ENCODE measurements at regions not wholly inside any gene's neighbourhood (a gene's known extent, or its start where the extent isn't known, plus 50 kb on each side); places are given as distances from the start of the nearest gene placed in this dataset.
"Not testable (repeated sequence)": the region's sequence is repeated elsewhere in the genome, so short reads cannot be mapped to it uniquely, and the experiment has no call there.

DNA sequence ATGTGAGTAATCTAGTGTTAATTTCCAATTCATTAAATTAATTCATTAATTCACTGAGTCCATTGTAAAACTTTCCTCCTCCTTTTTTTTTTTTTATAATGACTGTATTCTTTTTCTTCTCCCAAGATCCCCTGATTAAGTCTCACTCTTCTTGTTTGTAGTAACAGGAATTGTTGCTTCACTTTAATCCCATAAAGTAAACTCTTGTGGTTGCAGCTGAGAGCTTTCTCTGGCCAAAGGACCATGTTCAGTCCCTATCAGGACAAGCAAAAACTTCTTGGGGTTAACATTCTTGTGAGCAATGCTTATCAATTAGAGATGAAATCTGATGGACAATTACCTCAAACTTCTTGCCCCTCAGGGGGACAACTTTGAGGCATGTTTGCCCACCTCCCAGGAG, 400.2 kb upstream of the SPHKAP start:
- in situ Hi-C loops (cut with HindIII; ENCODE audit: low pct_unique_long_range_greater_than_20kb, low sequenced_read_pairs) = no loop called here
- DNase-seq (ENCODE audit: low read depth) = no peak

GRCh38 chr2:228575897-228576296, 394.4 kb upstream of the SPHKAP start:
- in situ Hi-C loops (cut with HindIII; ENCODE audit: low pct_unique_long_range_greater_than_20kb, low sequenced_read_pairs) = no loop called here
- DNase-seq (ENCODE audit: low read depth) = no peak

DNA sequence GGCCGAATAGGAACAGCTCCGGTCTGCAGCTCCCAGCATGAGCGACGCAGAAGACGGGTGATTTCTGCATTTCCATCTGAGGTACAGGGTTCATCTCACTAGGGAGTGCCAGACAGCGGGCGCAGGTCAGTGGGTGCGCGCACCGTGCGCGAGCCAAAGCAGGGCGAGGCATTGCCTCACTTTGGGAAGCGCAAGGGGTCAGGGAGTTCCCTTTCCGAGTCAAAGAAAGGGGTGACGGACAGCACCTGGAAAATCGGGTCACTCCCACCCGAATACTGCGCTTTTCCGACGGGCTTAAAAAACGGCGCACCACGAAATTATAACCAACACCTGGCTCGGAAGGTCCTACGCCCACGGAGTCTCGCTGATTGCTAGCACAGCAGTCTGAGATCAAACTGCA, 386.8 kb upstream of the SPHKAP start:
- in situ Hi-C loops (cut with HindIII; ENCODE audit: low pct_unique_long_range_greater_than_20kb, low sequenced_read_pairs) = not testable (repeated sequence)

GRCh38 chr2:228561816-228562215, 380.3 kb upstream of the SPHKAP start:
- in situ Hi-C loops (cut with HindIII; ENCODE audit: low pct_unique_long_range_greater_than_20kb, low sequenced_read_pairs) = no loop called here

More for the DNA sequence above, 386.8 kb upstream of the SPHKAP start:
- DNase-seq (ENCODE audit: low read depth) = not testable (repeated sequence)

DNA sequence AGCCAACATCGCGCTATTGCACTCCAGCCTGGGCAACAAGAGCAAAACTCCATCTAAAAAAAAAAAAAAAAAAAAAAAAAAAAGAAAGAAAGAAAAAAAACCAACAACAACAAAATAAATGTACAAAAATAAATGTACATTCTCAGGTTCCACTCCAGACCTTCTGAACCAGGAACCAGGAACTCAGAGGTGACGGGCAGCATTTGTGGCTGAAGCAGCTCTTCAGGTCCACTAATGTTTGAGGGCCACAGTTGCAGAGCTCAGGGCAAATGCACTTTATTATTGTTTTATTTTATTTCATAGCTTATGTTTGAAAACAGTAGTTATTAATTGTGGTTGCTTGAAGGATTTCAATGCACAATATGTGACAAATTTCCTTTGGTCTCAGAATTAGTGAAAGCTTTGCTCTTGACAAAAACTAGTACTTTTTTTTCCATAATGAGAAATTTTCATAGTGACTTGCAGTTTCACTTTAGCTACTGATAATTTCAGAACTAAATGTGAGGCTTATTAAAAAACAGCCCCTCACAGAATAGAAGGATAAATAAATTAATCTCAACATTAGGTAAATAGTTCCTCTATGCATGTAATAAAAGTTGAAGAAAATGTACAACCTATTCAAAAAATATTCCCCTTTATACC, 378.4 kb upstream of the SPHKAP start:
- in situ Hi-C loops (cut with HindIII; ENCODE audit: low pct_unique_long_range_greater_than_20kb, low sequenced_read_pairs) = no loop called here
- no peak for DNase-seq (ENCODE audit: low read depth)

More at GRCh38 chr2:228561816-228562215, 380.3 kb upstream of the SPHKAP start:
- DNase-seq (ENCODE audit: low read depth) = no peak

GRCh38 chr2:228556717-228557116, 375.2 kb upstream of the SPHKAP start:
- in situ Hi-C loops (cut with HindIII; ENCODE audit: low pct_unique_long_range_greater_than_20kb, low sequenced_read_pairs) = no loop called here
- no peak for DNase-seq (ENCODE audit: low read depth)

DNA sequence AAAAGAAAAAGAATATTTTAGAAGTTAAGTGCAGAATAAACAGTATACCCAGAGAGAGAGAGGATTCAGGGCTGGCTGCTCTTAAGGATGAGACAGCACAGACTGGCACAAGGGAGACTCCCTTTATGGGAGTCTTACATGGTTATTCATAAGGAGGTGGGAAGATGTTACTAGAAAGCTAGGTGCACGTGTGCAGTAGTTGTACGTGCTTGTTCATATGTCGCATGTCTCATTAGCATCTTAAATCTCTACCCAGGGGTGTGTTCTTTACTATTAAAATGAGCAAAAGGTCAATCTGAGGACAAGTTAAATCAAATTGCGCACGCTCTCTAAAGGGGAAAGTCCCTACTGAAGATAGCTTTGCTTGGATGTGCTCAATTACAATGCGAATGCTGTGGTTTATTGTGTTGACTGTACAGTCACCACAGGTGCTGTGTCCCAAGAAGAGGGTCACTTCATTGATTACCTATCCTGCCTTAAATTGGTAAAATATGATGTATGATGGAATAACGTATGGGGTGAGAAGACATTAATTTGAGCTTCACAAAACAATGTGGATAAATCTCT, 368.0 kb upstream of the SPHKAP start:
- no peak for DNase-seq (ENCODE audit: low read depth)
- in situ Hi-C loops (cut with HindIII; ENCODE audit: low pct_unique_long_range_greater_than_20kb, low sequenced_read_pairs) = no loop called here

- in situ Hi-C loops (cut with HindIII; ENCODE audit: low pct_unique_long_range_greater_than_20kb, low sequenced_read_pairs) = no loop called here
These were observed 366.7 kb upstream of the SPHKAP start for GRCh38 chr2:228548230-228548629.

GRCh38 chr2:228545748-228546145, 364.3 kb upstream of the SPHKAP start:
- in situ Hi-C loops (cut with HindIII; ENCODE audit: low pct_unique_long_range_greater_than_20kb, low sequenced_read_pairs) = no loop called here
- no peak for DNase-seq (ENCODE audit: low read depth)

More at GRCh38 chr2:228548230-228548629, 366.7 kb upstream of the SPHKAP start:
- DNase-seq (ENCODE audit: low read depth) = no peak

- DNase-seq (ENCODE audit: low read depth) = no peak
- in situ Hi-C loops (cut with HindIII; ENCODE audit: low pct_unique_long_range_greater_than_20kb, low sequenced_read_pairs) = no loop called here
These were observed 363.7 kb upstream of the SPHKAP start for GRCh38 chr2:228545041-228545747.

DNA sequence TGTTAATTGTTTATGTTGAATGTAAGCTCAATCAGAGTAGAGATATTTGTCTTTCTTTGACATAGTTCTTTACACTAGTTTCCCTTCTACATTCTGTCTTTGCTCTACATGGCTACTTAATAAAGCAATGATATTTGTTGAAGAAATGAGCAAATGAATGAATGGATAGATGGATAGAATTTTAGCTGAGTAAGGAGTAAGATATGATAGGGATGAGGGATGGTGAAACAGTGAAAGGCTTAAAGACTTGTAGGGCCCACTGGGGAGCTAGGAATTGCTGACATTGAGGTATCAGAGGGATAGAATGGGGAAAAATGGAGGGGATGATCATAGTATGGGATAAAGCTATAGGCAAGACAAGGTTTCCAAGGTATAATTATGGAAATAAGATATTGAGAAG, 361.6 kb upstream of the SPHKAP start:
- in situ Hi-C loops (cut with HindIII; ENCODE audit: low pct_unique_long_range_greater_than_20kb, low sequenced_read_pairs) = no loop called here

GRCh38 chr2:228542277-228542676, 360.8 kb upstream of the SPHKAP start:
- no peak for DNase-seq (ENCODE audit: low read depth)
- in situ Hi-C loops (cut with HindIII; ENCODE audit: low pct_unique_long_range_greater_than_20kb, low sequenced_read_pairs) = no loop called here

More for the DNA sequence above, 361.6 kb upstream of the SPHKAP start:
- no peak for DNase-seq (ENCODE audit: low read depth)

DNA sequence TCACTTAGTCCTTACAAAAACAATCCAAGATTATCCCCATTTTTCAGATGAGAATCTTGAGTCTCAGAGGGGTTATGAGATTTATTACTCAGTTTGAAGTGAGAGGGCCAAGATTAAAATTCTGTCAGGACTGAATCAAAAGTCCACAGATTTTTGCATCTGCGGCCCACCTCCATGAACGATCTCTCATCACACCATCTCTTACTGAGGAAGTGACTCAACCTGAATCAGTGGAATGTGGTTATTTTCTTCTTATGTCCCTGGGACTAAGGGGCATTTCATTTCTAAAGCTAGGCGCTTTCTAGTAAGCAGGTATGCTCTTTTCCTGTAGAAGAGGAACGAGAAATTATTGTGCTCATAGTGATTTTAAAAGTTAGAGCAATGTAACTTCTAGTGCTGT, 360.3 kb upstream of the SPHKAP start:
- no peak for DNase-seq (ENCODE audit: low read depth)

DNA sequence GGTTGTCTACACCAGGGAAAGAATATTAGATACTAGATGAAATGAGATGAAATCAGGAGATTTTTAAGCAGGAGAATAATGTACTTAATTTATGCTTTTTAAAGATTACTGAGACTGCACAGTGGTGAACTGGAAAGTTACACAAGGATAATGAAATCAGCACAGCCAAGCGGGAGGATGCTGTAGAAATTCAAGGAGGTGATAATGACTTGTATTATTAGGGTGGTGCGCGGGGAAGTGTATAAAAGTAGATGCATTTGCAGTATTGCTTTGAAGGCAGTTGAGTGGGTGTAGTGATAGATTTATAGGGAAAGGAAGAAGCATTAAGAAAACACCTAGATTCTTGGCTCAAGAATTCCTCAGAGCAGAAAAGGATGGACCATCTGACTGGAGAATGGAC, 359.5 kb upstream of the SPHKAP start:
- in situ Hi-C loops (cut with HindIII; ENCODE audit: low pct_unique_long_range_greater_than_20kb, low sequenced_read_pairs) = no loop called here

More for the DNA sequence above, 360.3 kb upstream of the SPHKAP start:
- in situ Hi-C loops (cut with HindIII; ENCODE audit: low pct_unique_long_range_greater_than_20kb, low sequenced_read_pairs) = no loop called here

GRCh38 chr2:228535396-228535795, 353.9 kb upstream of the SPHKAP start:
- in situ Hi-C loops (cut with HindIII; ENCODE audit: low pct_unique_long_range_greater_than_20kb, low sequenced_read_pairs) = no loop called here
- DNase-seq (ENCODE audit: low read depth) = no peak

More for the DNA sequence above, 359.5 kb upstream of the SPHKAP start:
- DNase-seq (ENCODE audit: low read depth) = no peak

- in situ Hi-C loops (cut with HindIII; ENCODE audit: low pct_unique_long_range_greater_than_20kb, low sequenced_read_pairs) = no loop called here
- DNase-seq (ENCODE audit: low read depth) = no peak
These were observed 351.7 kb upstream of the SPHKAP start for GRCh38 chr2:228533156-228533555.

- in situ Hi-C loops (cut with HindIII; ENCODE audit: low pct_unique_long_range_greater_than_20kb, low sequenced_read_pairs) = no loop called here
- no peak for DNase-seq (ENCODE audit: low read depth)
These were observed 350.7 kb upstream of the SPHKAP start for GRCh38 chr2:228532233-228532632.

DNA sequence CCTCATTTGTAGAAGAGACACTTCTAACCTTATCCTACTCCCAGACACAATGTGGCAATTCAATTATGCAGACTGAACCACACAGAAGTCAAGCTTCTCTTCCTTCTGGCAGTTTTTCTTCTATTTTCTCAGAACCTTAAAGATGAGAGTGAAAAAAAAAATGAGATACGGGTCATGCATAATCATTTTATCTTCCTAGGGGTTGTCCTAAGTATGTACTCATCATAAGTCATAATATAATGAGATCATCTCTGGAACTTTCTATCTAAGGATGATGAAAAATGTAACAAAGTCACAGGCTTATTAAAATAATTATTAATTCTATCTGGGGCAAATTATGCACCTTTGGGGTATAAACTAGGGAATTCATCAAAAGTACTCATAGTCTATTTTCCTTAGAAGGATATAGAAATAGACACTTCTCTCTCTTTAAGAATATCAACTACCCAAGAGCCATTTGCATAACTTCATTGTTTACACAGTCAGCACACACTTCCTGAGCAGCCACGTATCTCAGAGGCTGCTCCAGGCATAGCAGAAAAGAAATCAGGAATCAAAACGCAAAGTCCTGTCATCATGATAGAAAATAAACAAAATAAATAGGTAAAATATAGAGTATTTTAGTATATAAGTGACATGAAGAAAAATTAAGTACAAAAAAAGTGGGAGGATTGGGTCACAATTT, 345.9 kb upstream of the SPHKAP start:
- in situ Hi-C loops (cut with HindIII; ENCODE audit: low pct_unique_long_range_greater_than_20kb, low sequenced_read_pairs) = no loop called here
- no peak for DNase-seq (ENCODE audit: low read depth)

DNA sequence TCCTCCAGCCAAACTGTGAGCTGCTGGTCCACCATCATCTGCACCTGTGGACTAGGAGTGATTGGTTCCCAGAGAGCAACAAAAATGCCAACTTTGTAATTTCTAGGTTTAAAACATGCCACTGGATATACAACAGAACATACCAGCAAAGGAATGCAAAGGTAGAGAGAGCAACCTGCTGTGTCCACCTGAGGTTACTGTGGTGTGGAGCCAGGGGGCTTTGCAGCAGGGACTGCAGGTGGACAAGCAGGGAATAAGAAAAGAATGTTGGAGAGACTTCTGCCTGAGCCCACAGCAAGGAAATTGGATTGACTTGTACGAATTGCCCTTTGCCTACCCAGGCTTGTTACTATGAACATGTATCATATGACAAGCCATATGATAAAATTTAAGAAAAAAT, 345.2 kb upstream of the SPHKAP start:
- DNase-seq (ENCODE audit: low read depth) = no peak
- in situ Hi-C loops (cut with HindIII; ENCODE audit: low pct_unique_long_range_greater_than_20kb, low sequenced_read_pairs) = no loop called here

All from Caki2 (cell line).